GM13977 (cell line): ENCODE measurements at regions not wholly inside any gene's neighbourhood (a gene's known extent, or its start where the extent isn't known, plus 50 kb on each side); places are given as distances from the start of the nearest gene placed in this dataset.
"Not testable (repeated sequence)": the region's sequence is repeated elsewhere in the genome, so short reads cannot be mapped to it uniquely, and the experiment has no call there.

Experiments
- DNase-seq: peaks from one replicate; pipeline ENCODE4 v3.0.0; 2012; ENCODE audit warnings: low spot score
- CTCF ChIP-seq: IDR thresholded peaks from 2 replicates; pipeline ENCODE4 v1.5.1; 2012; ENCODE audit warnings: mild to moderate bottlenecking, control low read depth; ENCODE audit not compliant: insufficient read depth; ENCODE audit errors: extremely low read depth, missing control alignments
- in situ Hi-C: fragments of 300-500 bp; cut with MboI; formaldehyde crosslinking; loops from one replicate; pipeline ENCODE4 v1.12.0; 2022; ENCODE audit warnings: low sequenced_read_pairs, low pct_unique_long_range_greater_than_20kb, mixed read lengths, inconsistent platforms; ENCODE audit not compliant: unreplicated experiment

DNA sequence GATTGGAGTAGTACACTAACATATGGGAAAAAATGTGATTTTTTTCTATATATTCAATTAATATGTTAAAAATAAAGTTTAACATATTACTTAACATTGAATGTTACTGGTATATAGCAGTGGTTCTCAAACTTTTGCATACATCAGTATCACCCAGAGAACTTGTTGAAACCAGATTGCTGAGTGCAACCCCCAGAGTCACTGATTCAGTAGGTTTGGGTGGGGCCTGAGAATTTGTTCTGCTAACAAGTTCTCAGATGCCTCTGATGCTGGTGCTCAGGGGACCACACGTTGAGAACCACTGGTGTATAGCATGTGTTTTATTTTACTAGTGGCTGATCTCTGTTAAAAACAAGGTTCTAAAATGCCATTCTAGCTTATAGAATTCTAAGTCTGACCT lies 161.9 kb downstream of the HHIPL2 start:
- in situ Hi-C loops: no loop called here
- DNase-seq: no peak
- TF ChIP-seq CTCF: no peak

GRCh38 chr1:222385262-222385661 lies 162.6 kb downstream of the HHIPL2 start:
- DNase-seq: no peak
- in situ Hi-C loops: no loop called here
- no peak for TF ChIP-seq CTCF

DNA sequence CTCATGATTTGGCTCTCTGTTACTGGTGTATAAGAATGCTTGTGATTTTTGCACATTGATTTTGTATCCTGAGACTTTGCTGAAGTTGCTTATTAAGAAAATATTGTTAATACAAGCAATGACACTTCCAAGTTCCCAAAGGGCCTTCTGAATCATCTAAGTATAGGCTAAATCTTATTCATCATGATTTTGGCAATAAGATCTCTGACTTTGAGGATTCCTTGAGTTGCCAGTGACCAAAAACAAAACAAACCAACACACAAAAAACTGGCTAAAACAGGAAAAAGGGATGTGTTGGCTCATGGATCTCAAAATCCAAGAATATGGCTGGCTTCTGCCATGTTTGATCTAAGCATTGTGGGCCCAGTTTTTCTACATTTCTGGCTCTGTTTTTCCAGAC lies 163.4 kb downstream of the HHIPL2 start:
- in situ Hi-C loops: no loop called here
- no peak for DNase-seq
- no peak for TF ChIP-seq CTCF

DNA sequence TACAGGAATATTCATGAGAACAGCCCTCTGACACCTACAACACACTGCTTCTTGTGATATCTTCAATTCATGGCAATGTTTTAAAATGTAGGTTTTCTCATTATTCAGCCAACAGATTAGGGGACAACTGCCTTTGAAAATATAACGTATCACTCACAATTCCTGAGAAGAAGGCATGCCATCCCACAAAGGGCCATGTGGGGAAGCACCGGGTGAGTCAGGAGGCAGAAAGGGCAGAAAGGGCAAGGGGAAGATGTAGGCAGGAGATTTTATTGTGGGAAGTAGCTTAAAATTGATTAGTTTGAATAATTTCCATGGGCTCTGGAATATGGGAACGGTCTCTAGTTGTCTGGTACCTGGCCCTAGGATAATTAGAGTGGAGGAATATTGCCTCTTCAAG lies 165.7 kb downstream of the HHIPL2 start:
- no peak for TF ChIP-seq CTCF
- no peak for DNase-seq
- in situ Hi-C loops: no loop called here

GRCh38 chr1:222377428-222378088 lies 170.3 kb downstream of the HHIPL2 start:
- in situ Hi-C loops: no loop called here
- no peak for TF ChIP-seq CTCF
- DNase-seq: no peak

DNA sequence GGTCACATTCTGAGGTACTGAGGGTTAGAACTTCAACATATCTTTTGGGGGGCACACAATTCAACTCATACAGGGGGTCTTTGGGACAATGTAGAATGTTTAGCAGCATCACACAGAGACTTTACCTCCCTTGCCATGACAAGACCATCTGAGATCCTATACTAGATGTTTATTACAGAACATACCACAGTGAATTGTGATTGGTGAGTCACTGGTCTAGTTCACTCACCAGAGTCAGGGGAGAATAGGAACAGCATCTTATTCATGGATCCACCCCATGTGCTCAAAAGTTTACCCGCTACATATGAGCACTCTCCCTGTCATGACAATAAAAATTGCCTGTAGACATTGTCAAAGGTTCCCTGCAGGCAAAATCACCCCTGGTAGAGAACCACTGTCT lies 171.1 kb downstream of the HHIPL2 start:
- DNase-seq, in situ Hi-C loops: not testable (repeated sequence)

- TF ChIP-seq CTCF: no peak
- in situ Hi-C loops: no loop called here
- DNase-seq: no peak
These were observed 172.2 kb downstream of the HHIPL2 start for GRCh38 chr1:222375701-222376100.
